OCI-LY3 (cell line): ENCODE measurements at regions not wholly inside any gene's neighbourhood (a gene's known extent, or its start where the extent isn't known, plus 50 kb on each side); places are given as distances from the start of the nearest gene placed in this dataset.

Experiments used
- EZH2phosphoT487 ChIP-seq: fragments of 200-600 bp; shearing (Covaris generic); IDR thresholded peaks from 2 replicates; pipeline ENCODE4 v1.6.1; 2018; ENCODE audit warnings: antibody characterized with exemption, mixed run types, low read depth
- TF ChIP-seq, protein P1 (sequence below): fragments of 200-600, 300-600 bp; sonication (generic); IDR thresholded peaks from 2 replicates; pipeline ENCODE4 v1.5.1; 2014; ENCODE audit warnings: antibody characterized with exemption, low read length, low read depth

DNA sequence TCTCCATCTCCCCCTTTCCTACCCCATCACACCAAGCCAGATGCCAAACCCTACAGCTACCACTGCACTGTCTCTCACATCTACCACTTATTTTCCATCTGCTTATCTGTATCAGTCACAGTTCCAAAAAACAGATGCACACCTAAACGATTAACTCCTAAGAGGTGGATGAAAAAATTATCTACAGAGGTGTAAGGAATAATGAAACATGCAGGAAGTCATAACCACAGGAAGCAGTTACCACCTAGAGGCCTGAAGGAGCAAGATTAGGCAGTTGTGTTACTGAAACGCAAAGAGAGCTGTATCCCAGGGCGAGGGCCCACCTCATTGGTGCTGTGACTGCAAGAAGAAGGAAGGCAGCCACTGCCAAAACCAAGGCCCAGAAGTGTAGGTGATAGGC, 87.8 kb upstream of the FAM241A start:
- TF ChIP-seq, protein P1, sequence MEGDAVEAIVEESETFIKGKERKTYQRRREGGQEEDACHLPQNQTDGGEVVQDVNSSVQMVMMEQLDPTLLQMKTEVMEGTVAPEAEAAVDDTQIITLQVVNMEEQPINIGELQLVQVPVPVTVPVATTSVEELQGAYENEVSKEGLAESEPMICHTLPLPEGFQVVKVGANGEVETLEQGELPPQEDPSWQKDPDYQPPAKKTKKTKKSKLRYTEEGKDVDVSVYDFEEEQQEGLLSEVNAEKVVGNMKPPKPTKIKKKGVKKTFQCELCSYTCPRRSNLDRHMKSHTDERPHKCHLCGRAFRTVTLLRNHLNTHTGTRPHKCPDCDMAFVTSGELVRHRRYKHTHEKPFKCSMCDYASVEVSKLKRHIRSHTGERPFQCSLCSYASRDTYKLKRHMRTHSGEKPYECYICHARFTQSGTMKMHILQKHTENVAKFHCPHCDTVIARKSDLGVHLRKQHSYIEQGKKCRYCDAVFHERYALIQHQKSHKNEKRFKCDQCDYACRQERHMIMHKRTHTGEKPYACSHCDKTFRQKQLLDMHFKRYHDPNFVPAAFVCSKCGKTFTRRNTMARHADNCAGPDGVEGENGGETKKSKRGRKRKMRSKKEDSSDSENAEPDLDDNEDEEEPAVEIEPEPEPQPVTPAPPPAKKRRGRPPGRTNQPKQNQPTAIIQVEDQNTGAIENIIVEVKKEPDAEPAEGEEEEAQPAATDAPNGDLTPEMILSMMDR = no peak
- no peak for TF ChIP-seq EZH2phosphoT487
